Nephron (organoid): ENCODE measurements at regions not wholly inside any gene's neighbourhood (a gene's known extent, or its start where the extent isn't known, plus 50 kb on each side); places are given as distances from the start of the nearest gene placed in this dataset.

Experiments
- H3K27ac Mint-ChIP-seq, 3 experiments: 2 replicates each; pipeline ENCODE4 v1.8.0; 2020; ENCODE audit warnings: mixed read lengths in 3 of 3, mild to moderate bottlenecking in 2 of 3, moderate library complexity in 1 of 3
- H3K27me3 Mint-ChIP-seq: 2 replicates; pipeline ENCODE4 v1.8.0; 2021; ENCODE audit warnings: low read depth, mild to moderate bottlenecking, moderate library complexity, mixed read lengths
- H3K36me3 Mint-ChIP-seq: 2 replicates; pipeline ENCODE4 v1.8.0; 2020; ENCODE audit warnings: low read depth, mixed read lengths
- H3K4me1 Mint-ChIP-seq: 2 replicates; pipeline ENCODE4 v1.8.0; 2020; ENCODE audit warnings: mixed read lengths
- H3K4me3 Mint-ChIP-seq, 3 experiments: 2 replicates each; pipeline ENCODE4 v1.8.0; 2020; ENCODE audit warnings: mild to moderate bottlenecking in 3 of 3, mixed read lengths in 3 of 3, moderate library complexity in 2 of 3
- H3K9me3 Mint-ChIP-seq: 2 replicates; pipeline ENCODE4 v1.8.0; 2020; ENCODE audit warnings: mixed read lengths
- TF ChIP-seq, protein P1 (sequence below), 3 experiments: fragments of 200-600 bp; sonication (generic); IDR thresholded peaks; one replicate each; pipeline ENCODE4 v1.5.0; 2021; ENCODE audit warnings: antibody characterized with exemption in 3 of 3; ENCODE audit not compliant: unreplicated experiment in 3 of 3

DNA sequence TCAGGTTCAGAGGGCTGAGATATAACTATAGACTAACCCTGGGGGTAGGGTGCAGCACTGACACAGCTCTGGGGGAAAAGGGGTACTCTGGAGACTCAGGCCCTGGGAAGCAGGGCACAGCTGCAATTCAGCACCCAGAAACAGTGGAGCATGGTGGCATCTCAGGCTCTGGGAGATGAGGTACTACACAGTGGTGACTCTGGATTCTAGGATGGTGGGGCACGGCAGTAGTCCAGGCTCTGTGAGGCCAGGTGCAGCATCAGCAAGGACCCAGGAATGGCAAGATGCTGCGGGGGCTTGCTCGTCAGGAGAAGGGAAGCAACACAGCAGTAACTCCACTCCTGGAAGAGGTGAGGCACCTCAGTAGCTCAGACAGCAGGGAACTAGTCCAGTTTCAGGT, 271.5 kb upstream of the MOCS1 start:
- TF ChIP-seq, protein P1, sequence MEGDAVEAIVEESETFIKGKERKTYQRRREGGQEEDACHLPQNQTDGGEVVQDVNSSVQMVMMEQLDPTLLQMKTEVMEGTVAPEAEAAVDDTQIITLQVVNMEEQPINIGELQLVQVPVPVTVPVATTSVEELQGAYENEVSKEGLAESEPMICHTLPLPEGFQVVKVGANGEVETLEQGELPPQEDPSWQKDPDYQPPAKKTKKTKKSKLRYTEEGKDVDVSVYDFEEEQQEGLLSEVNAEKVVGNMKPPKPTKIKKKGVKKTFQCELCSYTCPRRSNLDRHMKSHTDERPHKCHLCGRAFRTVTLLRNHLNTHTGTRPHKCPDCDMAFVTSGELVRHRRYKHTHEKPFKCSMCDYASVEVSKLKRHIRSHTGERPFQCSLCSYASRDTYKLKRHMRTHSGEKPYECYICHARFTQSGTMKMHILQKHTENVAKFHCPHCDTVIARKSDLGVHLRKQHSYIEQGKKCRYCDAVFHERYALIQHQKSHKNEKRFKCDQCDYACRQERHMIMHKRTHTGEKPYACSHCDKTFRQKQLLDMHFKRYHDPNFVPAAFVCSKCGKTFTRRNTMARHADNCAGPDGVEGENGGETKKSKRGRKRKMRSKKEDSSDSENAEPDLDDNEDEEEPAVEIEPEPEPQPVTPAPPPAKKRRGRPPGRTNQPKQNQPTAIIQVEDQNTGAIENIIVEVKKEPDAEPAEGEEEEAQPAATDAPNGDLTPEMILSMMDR (IDR thresholded peaks at IDR 0.05; ENCODE audit: unreplicated experiment in 3 of 3), result no peak
- H3K4me3 Mint-ChIP-seq, result no peak overlapping the region
- no peak overlapping the region for H3K27ac Mint-ChIP-seq
- peaks cover 3% of the 10 kb centered on the region for H3K4me1 Mint-ChIP-seq
- H3K9me3 Mint-ChIP-seq, result peaks cover 30% of the 10 kb centered on the region
- H3K27me3 Mint-ChIP-seq, result peaks cover 15% of the 10 kb centered on the region
- H3K36me3 Mint-ChIP-seq, result peaks cover 3% of the 10 kb centered on the region

DNA sequence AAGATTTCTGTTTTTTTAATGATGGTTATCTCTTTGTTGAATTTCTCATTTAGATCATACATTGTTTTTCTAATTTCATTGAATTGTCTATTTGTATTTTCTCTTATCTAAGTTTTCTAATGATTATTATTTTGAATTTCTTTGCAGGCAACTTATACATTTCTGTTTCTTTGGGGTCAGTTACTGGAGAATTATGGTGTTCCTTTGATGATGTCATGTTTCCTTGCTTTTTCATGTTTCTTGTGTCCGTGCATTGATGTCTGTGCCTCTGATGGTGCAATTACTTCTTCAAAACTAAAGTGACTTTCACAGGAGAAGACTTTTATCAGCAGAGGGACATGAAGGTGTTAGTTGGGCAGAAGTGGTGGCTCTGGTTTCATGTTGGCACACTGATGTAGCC, 270.7 kb upstream of the MOCS1 start:
- TF ChIP-seq, protein P1 (IDR thresholded peaks at IDR 0.05; ENCODE audit: unreplicated experiment in 3 of 3), result no peak
- Mint-ChIP-seq H3K36me3 (peaks cover 3% of the 10 kb centered on the region), H3K27ac (no peak overlapping the region), H3K4me1 (no peaks in the 10 kb centered on the region), H3K27me3 (peaks cover 13% of the 10 kb centered on the region), H3K4me3 (no peak overlapping the region), H3K9me3 (peaks cover 36% of the 10 kb centered on the region)

DNA sequence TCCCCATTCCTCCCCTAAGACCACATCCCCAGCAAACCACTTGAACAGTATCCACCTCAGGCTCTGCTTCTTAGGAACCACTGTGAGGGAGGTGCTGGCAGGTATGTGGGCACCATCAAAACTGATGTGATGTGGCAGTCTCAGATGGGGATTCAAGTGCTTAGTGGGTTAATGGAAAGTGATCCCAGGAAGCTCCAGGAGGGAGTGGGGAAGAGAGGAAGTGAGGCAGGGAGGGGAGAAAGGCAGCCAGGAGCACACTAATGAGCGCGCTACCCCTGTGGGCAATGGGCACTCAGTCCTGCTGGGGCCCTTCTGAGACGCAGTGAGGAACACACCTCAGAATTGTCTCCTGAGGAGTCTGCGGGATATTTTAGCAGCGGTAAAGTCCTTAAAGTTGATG, 263.1 kb upstream of the MOCS1 start:
- Mint-ChIP-seq H3K27ac (no peak overlapping the region), H3K36me3 (peaks cover 3% of the 10 kb centered on the region), H3K4me3 (no peak overlapping the region), H3K27me3 (peaks cover 31% of the 10 kb centered on the region), H3K4me1 (peaks cover 2% of the 10 kb centered on the region), H3K9me3 (peaks cover 16% of the 10 kb centered on the region)
- TF ChIP-seq, protein P1 (IDR thresholded peaks at IDR 0.05; ENCODE audit: unreplicated experiment in 3 of 3), result no peak

DNA sequence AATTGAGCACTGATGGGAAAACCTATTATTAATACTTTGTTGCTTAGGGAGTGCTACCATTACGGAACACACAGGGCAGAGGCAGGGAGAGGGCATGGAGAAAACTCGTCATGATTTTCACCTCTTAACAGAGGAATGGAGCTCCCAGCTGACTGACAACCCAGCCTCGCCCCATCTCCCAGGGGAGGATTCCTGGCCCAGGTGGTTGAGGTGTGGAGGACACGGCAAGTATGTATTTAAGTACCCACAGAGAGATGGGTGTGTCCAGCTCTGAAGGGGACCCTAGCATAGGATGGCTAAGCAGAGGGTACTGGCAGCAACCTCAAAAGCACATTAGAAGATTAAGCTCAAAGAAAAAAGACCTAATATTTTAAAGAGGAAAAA, 261.9 kb upstream of the MOCS1 start:
- TF ChIP-seq, protein P1 (IDR thresholded peaks at IDR 0.05; ENCODE audit: unreplicated experiment in 3 of 3), result no peak
- Mint-ChIP-seq H3K4me3 (no peak overlapping the region), H3K4me1 (peaks cover 5% of the 10 kb centered on the region)

DNA sequence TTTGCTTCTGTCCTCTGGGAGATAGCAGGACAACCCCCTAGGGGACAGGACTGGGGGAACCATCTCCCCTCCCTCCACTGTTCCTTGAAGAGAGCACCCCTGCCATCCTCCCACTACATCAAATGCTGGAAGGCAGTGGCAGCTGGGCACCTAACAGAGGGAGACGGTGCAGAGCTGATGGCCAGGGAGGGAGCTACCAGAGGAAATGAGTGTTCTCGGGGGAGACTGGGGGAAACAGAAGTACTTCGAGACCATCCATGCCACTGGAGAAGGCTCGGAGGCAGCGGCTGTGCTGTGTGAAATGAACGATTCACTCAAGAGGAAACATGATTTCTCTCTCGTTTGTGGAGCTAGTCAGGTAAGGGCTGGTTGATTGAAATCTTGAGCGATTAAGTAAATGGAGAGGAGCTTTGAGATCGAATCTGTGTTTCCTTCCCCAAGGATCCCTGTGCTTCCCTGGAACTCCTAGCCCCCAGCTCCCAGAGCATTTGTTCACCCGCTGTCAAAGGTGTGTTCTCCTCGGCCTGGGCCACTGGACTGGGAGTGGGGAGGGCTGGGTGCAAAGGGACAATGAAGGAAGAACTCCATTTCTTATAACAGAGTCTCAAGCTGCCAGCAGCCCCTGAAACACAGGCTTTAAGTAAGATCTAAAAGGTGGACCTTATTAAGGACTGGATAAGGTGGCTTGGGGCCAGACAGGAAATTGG, 261.3 kb upstream of the MOCS1 start:
- TF ChIP-seq, protein P1 (IDR thresholded peaks at IDR 0.05; ENCODE audit: unreplicated experiment in 3 of 3), result no peak
- Mint-ChIP-seq H3K27me3 (peaks cover 34% of the 10 kb centered on the region), H3K36me3 (no peaks in the 10 kb centered on the region)

More for the DNA sequence above, 261.9 kb upstream of the MOCS1 start:
- H3K27ac Mint-ChIP-seq, result no peak overlapping the region
- H3K36me3 Mint-ChIP-seq, result no peaks in the 10 kb centered on the region
- peaks cover 9% of the 10 kb centered on the region for H3K9me3 Mint-ChIP-seq
- H3K27me3 Mint-ChIP-seq, result peaks cover 32% of the 10 kb centered on the region

More for the DNA sequence above, 261.3 kb upstream of the MOCS1 start:
- Mint-ChIP-seq H3K4me3 (no peak overlapping the region), H3K27ac (no peak overlapping the region), H3K9me3 (peaks cover 4% of the 10 kb centered on the region), H3K4me1 (peaks cover 5% of the 10 kb centered on the region)
